H9 (cell line): ENCODE measurements at regions not wholly inside any gene's neighbourhood (a gene's known extent, or its start where the extent isn't known, plus 50 kb on each side); places are given as distances from the start of the nearest gene placed in this dataset.

Experiments used
- DNase-seq: peaks from one replicate; pipeline ENCODE4 v3.0.0-alpha.2; 2017
- H2AFZ ChIP-seq: one replicate; pipeline ENCODE4 v1.6.1; 2013; ENCODE audit warnings: mild to moderate bottlenecking, low read length, control low read depth, moderate library complexity
- H2AK5ac ChIP-seq: 2 replicates; pipeline ENCODE4 v1.6.1; 2013; ENCODE audit warnings: low read length, control low read depth, mixed read lengths; ENCODE audit not compliant: insufficient read length
- H2BK120ac ChIP-seq: one replicate; pipeline ENCODE4 v1.6.1; 2013; ENCODE audit warnings: low read depth, mild to moderate bottlenecking, low read length, control low read depth, inconsistent platforms; ENCODE audit not compliant: poor library complexity, severe bottlenecking
- H2BK12ac ChIP-seq: 2 replicates; pipeline ENCODE4 v1.6.1; 2013; ENCODE audit warnings: low read length, control low read depth, mixed read lengths, low read depth; ENCODE audit not compliant: insufficient read length
- H2BK15ac ChIP-seq: 2 replicates; pipeline ENCODE4 v1.6.1; 2013; ENCODE audit warnings: low read depth, low read length, control low read depth
- H2BK20ac ChIP-seq: one replicate; pipeline ENCODE4 v1.6.1; 2013; ENCODE audit warnings: low read depth, mild to moderate bottlenecking, low read length, control low read depth, inconsistent platforms; ENCODE audit not compliant: poor library complexity, severe bottlenecking
- H2BK5ac ChIP-seq: 2 replicates; pipeline ENCODE4 v1.6.1; 2013; ENCODE audit warnings: low read length, control low read depth, mixed read lengths; ENCODE audit not compliant: insufficient read length
- H3K14ac ChIP-seq: 2 replicates; pipeline ENCODE4 v1.6.1; 2013; ENCODE audit warnings: low read length, control low read depth; ENCODE audit not compliant: insufficient read depth
- H3K18ac ChIP-seq: 2 replicates; pipeline ENCODE4 v1.6.1; 2013; ENCODE audit warnings: low read depth, mild to moderate bottlenecking, mixed read lengths, low read length, control low read depth; ENCODE audit not compliant: insufficient read length
- H3K23ac ChIP-seq: 2 replicates; pipeline ENCODE4 v1.6.1; 2013; ENCODE audit warnings: low read length, control low read depth, mixed read lengths, low read depth; ENCODE audit not compliant: insufficient read length
- H3K23me2 ChIP-seq: 2 replicates; pipeline ENCODE4 v1.6.1; 2013; ENCODE audit warnings: low read depth, mild to moderate bottlenecking, mixed read lengths, low read length, control low read depth; ENCODE audit not compliant: insufficient read length, poor library complexity, severe bottlenecking
- H3K27ac ChIP-seq: 2 replicates; pipeline ENCODE4 v1.5.1; 2013; ENCODE audit warnings: low read length, control low read depth, mixed read lengths, low read depth; ENCODE audit not compliant: insufficient read length
- H3K27me3 ChIP-seq: 2 replicates; pipeline ENCODE4 v1.6.1; 2013; ENCODE audit warnings: low read length, control low read depth, inconsistent platforms; ENCODE audit not compliant: insufficient read depth
- H3K4ac ChIP-seq: 2 replicates; pipeline ENCODE4 v1.6.1; 2013; ENCODE audit warnings: low read depth, mild to moderate bottlenecking, control low read depth, inconsistent platforms, low read length, moderate library complexity
- H3K4me1 ChIP-seq: 2 replicates; pipeline ENCODE4 v1.6.1; 2013; ENCODE audit warnings: low read length, control low read depth, inconsistent platforms; ENCODE audit not compliant: insufficient read depth
- H3K4me2 ChIP-seq: 2 replicates; pipeline ENCODE4 v1.6.1; 2013; ENCODE audit warnings: low read length, control low read depth, mixed read lengths; ENCODE audit not compliant: insufficient read length, insufficient read depth
- H3K56ac ChIP-seq: 2 replicates; pipeline ENCODE4 v1.6.1; 2013; ENCODE audit warnings: low read depth, mild to moderate bottlenecking, mixed read lengths, low read length, control low read depth; ENCODE audit not compliant: insufficient read length
- H3K79me1 ChIP-seq: 2 replicates; pipeline ENCODE4 v1.6.1; 2013; ENCODE audit warnings: low read depth, mild to moderate bottlenecking, moderate library complexity, low read length, control low read depth, inconsistent platforms; ENCODE audit not compliant: insufficient read depth, poor library complexity, severe bottlenecking
- H3K79me2 ChIP-seq: 2 replicates; pipeline ENCODE4 v1.6.1; 2013; ENCODE audit warnings: low read length, control low read depth, inconsistent platforms; ENCODE audit not compliant: insufficient read depth
- H3K9ac ChIP-seq: 2 replicates; pipeline ENCODE4 v1.6.1; 2013; ENCODE audit warnings: low read length, control low read depth, mixed read lengths; ENCODE audit not compliant: insufficient read length; ENCODE audit errors: extremely low read depth
- H3K9me3 ChIP-seq: one replicate; pipeline ENCODE4 v1.6.1; 2013; ENCODE audit warnings: low read depth, low read length, inconsistent platforms; ENCODE audit not compliant: control insufficient read depth
- H3T11ph ChIP-seq: one replicate; pipeline ENCODE4 v1.6.1; 2013; ENCODE audit warnings: mild to moderate bottlenecking, low read length, control low read depth, inconsistent platforms
- H4K20me1 ChIP-seq: one replicate; pipeline ENCODE4 v1.6.1; 2013; ENCODE audit not compliant: control insufficient read depth, insufficient read length, insufficient read depth
- H4K5ac ChIP-seq: 2 replicates; pipeline ENCODE4 v1.6.1; 2013; ENCODE audit warnings: low read depth, mild to moderate bottlenecking, mixed read lengths, low read length, control low read depth; ENCODE audit not compliant: insufficient read length
- H4K8ac ChIP-seq: replicated peaks from 2 replicates; pipeline ENCODE4 v1.6.1; 2013; ENCODE audit warnings: low read length, control low read depth, mixed read lengths, low read depth; ENCODE audit not compliant: insufficient read length
- H4K91ac ChIP-seq: 2 replicates; pipeline ENCODE4 v1.6.1; 2013; ENCODE audit warnings: low read depth, mild to moderate bottlenecking, moderate library complexity, mixed read lengths, low read length, control low read depth; ENCODE audit not compliant: insufficient read length
- H3K27ac Mint-ChIP-seq, 3 experiments: 2 replicates in 2 of 3; 3 replicates in 1 of 3; pipeline ENCODE4 v1.8.0; 2020 to 2021; ENCODE audit warnings: mixed read lengths in 3 of 3, mild to moderate bottlenecking in 1 of 3, moderate library complexity in 1 of 3
- H3K27me3 Mint-ChIP-seq: 2 replicates; pipeline ENCODE4 v1.8.0; 2021; ENCODE audit warnings: low read depth, mild to moderate bottlenecking, moderate library complexity, mixed read lengths
- H3K36me3 Mint-ChIP-seq, 3 experiments: 2 replicates in 2 of 3; 3 replicates in 1 of 3; pipeline ENCODE4 v1.8.0; 2020 to 2021; ENCODE audit warnings: low read depth in 3 of 3, mixed read lengths in 3 of 3; ENCODE audit not compliant: insufficient read depth in 1 of 3
- H3K4me1 Mint-ChIP-seq, 2 experiments: 2 replicates each; pipeline ENCODE4 v1.8.0; 2020; ENCODE audit warnings: mixed read lengths in 2 of 2
- H3K4me3 Mint-ChIP-seq, 2 experiments: 2 replicates in 1 of 2; 3 replicates in 1 of 2; pipeline ENCODE4 v1.8.0; 2020 to 2021; ENCODE audit warnings: mild to moderate bottlenecking in 2 of 2, mixed read lengths in 2 of 2, moderate library complexity in 1 of 2
- H3K9me3 Mint-ChIP-seq, 2 experiments: 2 replicates in 1 of 2; 3 replicates in 1 of 2; pipeline ENCODE4 v1.8.0; 2020; ENCODE audit warnings: mild to moderate bottlenecking in 2 of 2, mixed read lengths in 2 of 2, moderate library complexity in 1 of 2
- WGBS: extraction: QIAGEN DNeasy Blood & Tissue Kit; methylation state at CpG from one replicate; pipeline ENCODE4 v1.1.7; 2013; ENCODE audit warnings: missing lambda C conversion rate, low lambda C conversion rate, mixed read lengths; ENCODE audit not compliant: insufficient read length; ENCODE audit errors: extremely low coverage; 5-methylcytosine and 5-hydroxymethylcytosine counted together
- TF ChIP-seq, protein P1 (sequence below): fragments of 200-600 bp; sonication (generic); conservative IDR thresholded peaks from 3 replicates; pipeline ENCODE4 v1.8.0; 2021; ENCODE audit warnings: antibody characterized with exemption, mild to moderate bottlenecking

DNA sequence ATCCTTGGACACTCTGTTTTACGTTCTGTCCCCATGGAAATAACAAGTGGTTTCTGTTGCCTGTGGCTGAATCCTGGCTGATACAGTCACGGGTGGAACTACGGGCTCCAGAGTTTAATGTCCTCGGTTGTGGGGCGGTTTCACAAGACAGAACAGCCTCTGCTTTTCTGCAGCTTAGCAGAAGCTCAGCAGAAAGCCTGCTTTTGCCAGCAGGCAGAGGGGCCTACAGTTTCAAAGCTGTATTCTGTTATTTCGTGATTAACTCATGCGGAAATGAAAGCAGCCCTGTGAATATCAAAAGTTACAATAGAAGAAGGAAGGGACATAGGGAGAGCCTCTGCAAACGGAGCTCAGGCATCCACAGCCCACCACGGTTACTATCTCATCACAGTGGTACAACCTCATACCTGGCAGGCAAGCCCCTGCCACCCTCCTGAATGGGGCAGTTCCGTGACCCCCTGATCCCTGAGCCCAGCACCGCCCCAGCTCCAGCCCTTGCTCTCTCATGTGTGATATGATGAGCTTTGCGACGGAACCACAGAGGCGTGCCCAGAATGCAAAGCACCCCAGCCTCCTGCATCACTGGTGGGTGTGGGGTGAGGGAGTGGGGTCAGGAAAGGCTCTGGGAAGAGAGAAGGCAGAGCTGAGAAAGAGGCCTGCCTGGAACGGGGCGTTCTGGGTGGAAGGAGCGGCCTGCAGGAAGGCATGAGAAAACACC lies 360.6 kb downstream of the BRD1 start:
- H3K27me3 Mint-ChIP-seq: peaks cover 23% of the 10 kb centered on the region
- no peak overlapping the region for H2BK120ac ChIP-seq
- no peaks in the 10 kb centered on the region for H4K20me1 ChIP-seq
- H3K56ac ChIP-seq: no peak overlapping the region
- H3T11ph ChIP-seq: no peak overlapping the region
- H2BK15ac ChIP-seq: no peak overlapping the region
- H3K4me3 Mint-ChIP-seq: no peak overlapping the region
- H3K9me3 ChIP-seq: no peaks in the 10 kb centered on the region
- H3K27ac ChIP-seq: no peak overlapping the region
- H3K9ac ChIP-seq: no peak overlapping the region
- no peak overlapping the region for H4K91ac ChIP-seq
- no peak for DNase-seq
- TF ChIP-seq, protein P1, sequence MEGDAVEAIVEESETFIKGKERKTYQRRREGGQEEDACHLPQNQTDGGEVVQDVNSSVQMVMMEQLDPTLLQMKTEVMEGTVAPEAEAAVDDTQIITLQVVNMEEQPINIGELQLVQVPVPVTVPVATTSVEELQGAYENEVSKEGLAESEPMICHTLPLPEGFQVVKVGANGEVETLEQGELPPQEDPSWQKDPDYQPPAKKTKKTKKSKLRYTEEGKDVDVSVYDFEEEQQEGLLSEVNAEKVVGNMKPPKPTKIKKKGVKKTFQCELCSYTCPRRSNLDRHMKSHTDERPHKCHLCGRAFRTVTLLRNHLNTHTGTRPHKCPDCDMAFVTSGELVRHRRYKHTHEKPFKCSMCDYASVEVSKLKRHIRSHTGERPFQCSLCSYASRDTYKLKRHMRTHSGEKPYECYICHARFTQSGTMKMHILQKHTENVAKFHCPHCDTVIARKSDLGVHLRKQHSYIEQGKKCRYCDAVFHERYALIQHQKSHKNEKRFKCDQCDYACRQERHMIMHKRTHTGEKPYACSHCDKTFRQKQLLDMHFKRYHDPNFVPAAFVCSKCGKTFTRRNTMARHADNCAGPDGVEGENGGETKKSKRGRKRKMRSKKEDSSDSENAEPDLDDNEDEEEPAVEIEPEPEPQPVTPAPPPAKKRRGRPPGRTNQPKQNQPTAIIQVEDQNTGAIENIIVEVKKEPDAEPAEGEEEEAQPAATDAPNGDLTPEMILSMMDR: no peak
- no peaks in the 10 kb centered on the region for H3K23me2 ChIP-seq
- H3K14ac ChIP-seq: no peak overlapping the region; the same call in 1 of the 2 replicates
- H3K23ac ChIP-seq: no peak overlapping the region
- H3K4ac ChIP-seq: no peak overlapping the region
- H3K4me1 Mint-ChIP-seq: peaks cover 33 to 34% of the 10 kb centered on the region in 2 experiments
- no peak overlapping the region for H4K5ac ChIP-seq
- H3K4me1 ChIP-seq: no peaks in the 10 kb centered on the region
- no peak overlapping the region for H3K4me2 ChIP-seq
- H4K8ac ChIP-seq: no peak overlapping the region
- no peak overlapping the region for H2BK5ac ChIP-seq
- H3K79me1 ChIP-seq: no peaks in the 10 kb centered on the region
- H2AFZ ChIP-seq: no peak overlapping the region
- no peak overlapping the region; a peak in 1 of 7 replicates for H3K27ac Mint-ChIP-seq
- H2AK5ac ChIP-seq: no peak overlapping the region
- no peaks in the 10 kb centered on the region for H3K27me3 ChIP-seq
- H2BK12ac ChIP-seq: no peak overlapping the region
- no peak overlapping the region for H2BK20ac ChIP-seq
- no peaks in the 10 kb centered on the region; a peak in 1 of 5 replicates for H3K9me3 Mint-ChIP-seq
- H3K36me3 Mint-ChIP-seq: no peaks in the 10 kb centered on the region
- whole genome bisulfite sequencing: no CpG with 5 or more reads among the region's 17 CpGs
- H3K18ac ChIP-seq: no peak overlapping the region
- H3K79me2 ChIP-seq: no peaks in the 10 kb centered on the region
